ENCODE measurements at regions not wholly inside any gene's neighbourhood (a gene's known extent, or its start where the extent isn't known, plus 50 kb on each side); places are given as distances from the start of the nearest gene placed in this dataset.

GRCh38 chr21:22585558-22585957, 1587.3 kb downstream of the NCAM2 start:
- FAIRE-seq (no peak), DNase-seq (ENCODE audit: insufficient read length, low spot score) (no peak)
- TF ChIP-seq POLR2A (IDR thresholded peaks at IDR 0.05; ENCODE audit: low read depth, low read length): no peak

- DNase-seq (ENCODE audit: insufficient read length, low spot score): no peak
- FAIRE-seq: no peak
Observed at GRCh38 chr21:22597660-22598255, 1599.5 kb downstream of the NCAM2 start.

GRCh38 chr21:22609802-22610201, 1611.6 kb downstream of the NCAM2 start:
- FAIRE-seq (no peak), DNase-seq (ENCODE audit: insufficient read length, low spot score) (no peak)
- TF ChIP-seq POLR2A (IDR thresholded peaks at IDR 0.05; ENCODE audit: low read depth, low read length): no peak

More at GRCh38 chr21:22597660-22598255, 1599.5 kb downstream of the NCAM2 start:
- no peak for TF ChIP-seq POLR2A (IDR thresholded peaks at IDR 0.05; ENCODE audit: low read depth, low read length)

- no peak for TF ChIP-seq POLR2A (IDR thresholded peaks at IDR 0.05; ENCODE audit: low read depth, low read length)
- FAIRE-seq (no peak), DNase-seq (ENCODE audit: insufficient read length, low spot score) (no peak)
Observed at GRCh38 chr21:22627911-22628310, 1629.7 kb downstream of the NCAM2 start.

- no peak for TF ChIP-seq POLR2A (IDR thresholded peaks at IDR 0.05; ENCODE audit: low read depth, low read length)
- FAIRE-seq (no peak), DNase-seq (ENCODE audit: insufficient read length, low spot score) (no peak)
Observed at GRCh38 chr21:22630953-22631465, 1632.8 kb downstream of the NCAM2 start.

- FAIRE-seq: no peak
- DNase-seq (ENCODE audit: insufficient read length, low spot score): no peak
- no peak for TF ChIP-seq POLR2A (IDR thresholded peaks at IDR 0.05; ENCODE audit: low read depth, low read length)
Observed at GRCh38 chr21:22632176-22632575, 1634.0 kb downstream of the NCAM2 start.

- FAIRE-seq (no peak), DNase-seq (ENCODE audit: insufficient read length, low spot score) (no peak)
- TF ChIP-seq POLR2A (IDR thresholded peaks at IDR 0.05; ENCODE audit: low read depth, low read length): no peak
Observed at GRCh38 chr21:22649246-22649645, 1651.0 kb downstream of the NCAM2 start.

GRCh38 chr21:22650226-22650625, 1652.0 kb downstream of the NCAM2 start:
- no peak for TF ChIP-seq POLR2A (IDR thresholded peaks at IDR 0.05; ENCODE audit: low read depth, low read length)
- DNase-seq (ENCODE audit: insufficient read length, low spot score) (no peak), FAIRE-seq (no peak)

GRCh38 chr21:22657781-22658180, 1659.6 kb downstream of the NCAM2 start:
- no peak for TF ChIP-seq POLR2A (IDR thresholded peaks at IDR 0.05; ENCODE audit: low read depth, low read length)
- no peak for FAIRE-seq
- no peak for DNase-seq (ENCODE audit: insufficient read length, low spot score)

- no peak for TF ChIP-seq POLR2A (IDR thresholded peaks at IDR 0.05; ENCODE audit: low read depth, low read length)
- FAIRE-seq (no peak), DNase-seq (ENCODE audit: insufficient read length, low spot score) (no peak)
Observed at GRCh38 chr21:22670148-22670547, 1671.9 kb downstream of the NCAM2 start.

GRCh38 chr21:22679207-22679606, 1681.0 kb downstream of the NCAM2 start:
- FAIRE-seq (no peak), DNase-seq (ENCODE audit: insufficient read length, low spot score) (no peak)
- TF ChIP-seq POLR2A (IDR thresholded peaks at IDR 0.05; ENCODE audit: low read depth, low read length): no peak

- no peak for TF ChIP-seq POLR2A (IDR thresholded peaks at IDR 0.05; ENCODE audit: low read depth, low read length)
- FAIRE-seq: no peak
Observed at GRCh38 chr21:22691658-22692057, 1693.4 kb downstream of the NCAM2 start.

GRCh38 chr21:22703521-22703920, 1705.3 kb downstream of the NCAM2 start:
- no peak for FAIRE-seq

More at GRCh38 chr21:22691658-22692057, 1693.4 kb downstream of the NCAM2 start:
- DNase-seq (ENCODE audit: insufficient read length, low spot score): no peak

GRCh38 chr21:22710721-22711120, 1712.5 kb downstream of the NCAM2 start:
- no peak for DNase-seq (ENCODE audit: insufficient read length, low spot score)
- no peak for TF ChIP-seq POLR2A (IDR thresholded peaks at IDR 0.05; ENCODE audit: low read depth, low read length)
- FAIRE-seq: no peak

More at GRCh38 chr21:22703521-22703920, 1705.3 kb downstream of the NCAM2 start:
- no peak for TF ChIP-seq POLR2A (IDR thresholded peaks at IDR 0.05; ENCODE audit: low read depth, low read length)
- DNase-seq (ENCODE audit: insufficient read length, low spot score): no peak

- FAIRE-seq (no peak), DNase-seq (ENCODE audit: insufficient read length, low spot score) (no peak)
- TF ChIP-seq POLR2A (IDR thresholded peaks at IDR 0.05; ENCODE audit: low read depth, low read length): no peak
Observed at GRCh38 chr21:22711636-22712035, 1713.4 kb downstream of the NCAM2 start.

Measured in H54 (cell line).